Muscle layer of colon (tissue), 2 donors: ENCODE measurements at regions not wholly inside any gene's neighbourhood (a gene's known extent, or its start where the extent isn't known, plus 50 kb on each side); places are given as distances from the start of the nearest gene placed in this dataset.

ENCODE experiments used
- H3K27ac ChIP-seq: one replicate; pipeline ENCODE4 v1.7.0; 2013; ENCODE audit warnings: low read depth, mild to moderate bottlenecking, low read length, moderate library complexity
- H3K27me3 ChIP-seq, 2 donors: one replicate each; pipeline ENCODE4 v1.7.0; 2013; ENCODE audit warnings: low read length in 2 of 2, mild to moderate bottlenecking in 2 of 2; ENCODE audit not compliant: insufficient read depth in 2 of 2, control insufficient read depth in 1 of 2
- H3K36me3 ChIP-seq: one replicate; pipeline ENCODE4 v1.7.0; 2013; ENCODE audit warnings: mild to moderate bottlenecking, low read length; ENCODE audit not compliant: insufficient read depth
- H3K4me1 ChIP-seq: one replicate; pipeline ENCODE4 v1.7.0; 2013; ENCODE audit warnings: mild to moderate bottlenecking, low read length; ENCODE audit not compliant: insufficient read depth
- H3K4me3 ChIP-seq, 2 donors: one replicate each; pipeline ENCODE4 v1.7.0; 2013; ENCODE audit warnings: low read length in 2 of 2, low read depth in 1 of 2, mild to moderate bottlenecking in 1 of 2, moderate library complexity in 1 of 2
- H3K9ac ChIP-seq: one replicate; pipeline ENCODE4 v1.7.0; 2013; ENCODE audit warnings: low read length
- H3K9me3 ChIP-seq: one replicate; pipeline ENCODE4 v1.7.0; 2013; ENCODE audit warnings: mild to moderate bottlenecking, low read length
- donor health status: abdominal sarcoma.
- donor health status: Adenocarcinoma of cecum.

DNA sequence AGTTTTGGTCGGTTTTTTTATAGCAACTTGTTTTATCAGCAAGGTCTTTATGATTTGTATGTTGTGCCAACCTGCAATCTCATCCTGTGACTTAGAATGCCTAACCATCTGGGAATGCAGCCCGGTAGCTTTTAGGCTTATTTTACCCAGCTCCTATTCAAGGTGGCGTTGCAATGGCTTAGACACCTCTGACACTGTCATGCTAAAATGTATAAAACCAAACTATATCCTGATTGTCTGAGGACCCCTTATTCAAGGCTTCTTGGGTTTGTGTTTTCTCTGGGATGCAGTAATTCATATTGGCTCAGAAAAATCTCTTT, 209.0 kb upstream of the ALCAM start:
- no peak overlapping the region for H3K4me3 ChIP-seq
- H3K27me3 ChIP-seq = no peaks in the 10 kb centered on the region
- H3K4me1 ChIP-seq = no peaks in the 10 kb centered on the region
- H3K36me3 ChIP-seq = no peaks in the 10 kb centered on the region
- H3K9me3 ChIP-seq = no peaks in the 10 kb centered on the region
- H3K9ac ChIP-seq = no peak overlapping the region
- H3K27ac ChIP-seq = no peak overlapping the region

GRCh38 chr3:105158286-105158685, 208.4 kb upstream of the ALCAM start:
- no peak overlapping the region for H3K9ac ChIP-seq
- no peaks in the 10 kb centered on the region for H3K9me3 ChIP-seq
- H3K27me3 ChIP-seq = no peaks in the 10 kb centered on the region
- H3K4me3 ChIP-seq = no peak overlapping the region
- no peaks in the 10 kb centered on the region for H3K36me3 ChIP-seq
- H3K27ac ChIP-seq = no peak overlapping the region
- H3K4me1 ChIP-seq = no peaks in the 10 kb centered on the region

DNA sequence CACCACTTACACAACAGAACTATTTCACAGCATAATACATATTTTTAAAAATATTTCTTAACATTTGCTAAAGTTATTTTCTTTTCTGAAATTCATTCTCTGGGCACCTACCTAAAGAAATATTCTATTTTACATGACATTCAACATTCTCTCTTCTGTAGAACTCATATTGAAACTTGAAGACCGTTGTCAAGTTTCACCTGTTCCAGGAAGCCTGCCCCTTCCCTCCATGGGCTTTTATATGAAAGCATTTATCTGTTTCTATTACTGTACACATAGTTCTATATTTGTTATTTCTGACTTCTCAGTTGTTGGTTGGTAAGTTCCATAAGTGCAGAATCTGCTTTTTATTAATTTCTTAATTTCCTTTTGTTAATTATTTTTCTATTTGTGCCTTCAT, 204.3 kb upstream of the ALCAM start:
- no peaks in the 10 kb centered on the region for H3K27me3 ChIP-seq
- no peaks in the 10 kb centered on the region for H3K4me1 ChIP-seq
- H3K27ac ChIP-seq = no peak overlapping the region
- no peak overlapping the region for H3K4me3 ChIP-seq
- H3K9ac ChIP-seq = no peak overlapping the region
- H3K36me3 ChIP-seq = no peaks in the 10 kb centered on the region
- H3K9me3 ChIP-seq = no peaks in the 10 kb centered on the region

GRCh38 chr3:105166893-105167292, 199.8 kb upstream of the ALCAM start:
- no peak overlapping the region for H3K9ac ChIP-seq
- H3K36me3 ChIP-seq = no peaks in the 10 kb centered on the region
- no peaks in the 10 kb centered on the region for H3K9me3 ChIP-seq
- H3K27me3 ChIP-seq = no peaks in the 10 kb centered on the region
- no peaks in the 10 kb centered on the region for H3K4me1 ChIP-seq
- H3K27ac ChIP-seq = no peak overlapping the region
- no peak overlapping the region for H3K4me3 ChIP-seq

GRCh38 chr3:105170423-105170822, 196.3 kb upstream of the ALCAM start:
- Histone ChIP-seq H3K4me1 (no peaks in the 10 kb centered on the region), H3K27ac (no peak overlapping the region), H3K27me3 (no peaks in the 10 kb centered on the region), H3K36me3 (no peaks in the 10 kb centered on the region), H3K9me3 (no peaks in the 10 kb centered on the region), H3K9ac (no peak overlapping the region), H3K4me3 (no peak overlapping the region)

DNA sequence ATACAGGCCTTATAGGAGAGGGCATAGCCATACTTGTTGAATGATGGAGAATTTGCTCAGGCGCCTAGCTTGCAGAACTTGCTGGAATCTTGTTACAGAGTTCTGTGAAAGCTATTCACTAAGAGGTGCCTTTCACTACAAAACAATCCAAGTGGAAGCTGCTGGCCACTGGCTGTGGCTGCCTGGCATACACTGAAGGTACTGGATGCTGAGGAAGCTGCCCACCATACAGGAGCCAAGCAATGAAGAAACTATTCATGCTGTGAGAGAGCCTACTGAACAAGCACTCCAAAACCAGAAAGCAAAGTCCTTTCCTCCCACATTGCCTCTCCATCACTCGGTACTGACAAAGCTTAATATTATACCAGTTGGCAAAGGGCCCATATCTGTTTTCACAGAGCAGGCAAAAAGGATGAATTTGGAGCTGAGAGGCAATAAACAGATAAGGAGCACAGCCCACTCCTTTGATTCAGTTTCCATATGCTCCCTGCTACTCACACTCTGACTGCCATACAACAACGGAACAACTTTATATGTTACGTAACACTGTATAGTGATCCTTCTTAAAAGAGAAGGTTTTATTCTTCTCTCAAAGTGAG, 192.6 kb upstream of the ALCAM start:
- H3K36me3 ChIP-seq = no peaks in the 10 kb centered on the region
- H3K4me1 ChIP-seq = no peaks in the 10 kb centered on the region
- no peak overlapping the region for H3K4me3 ChIP-seq
- no peaks in the 10 kb centered on the region for H3K27me3 ChIP-seq
- no peak overlapping the region for H3K9ac ChIP-seq
- H3K9me3 ChIP-seq = no peaks in the 10 kb centered on the region
- no peak overlapping the region for H3K27ac ChIP-seq

- Histone ChIP-seq H3K27me3 (no peaks in the 10 kb centered on the region), H3K36me3 (no peaks in the 10 kb centered on the region), H3K27ac (no peak overlapping the region), H3K4me1 (no peaks in the 10 kb centered on the region), H3K4me3 (no peak overlapping the region), H3K9me3 (no peaks in the 10 kb centered on the region), H3K9ac (no peak overlapping the region)
Observed at GRCh38 chr3:105177576-105177975, 189.1 kb upstream of the ALCAM start.

- Histone ChIP-seq H3K9ac (no peak overlapping the region), H3K36me3 (no peaks in the 10 kb centered on the region)
Observed at GRCh38 chr3:105187344-105187743, 179.4 kb upstream of the ALCAM start.

GRCh38 chr3:105195260-105195659, 171.4 kb upstream of the ALCAM start:
- H3K27me3 ChIP-seq = no peaks in the 10 kb centered on the region
- no peak overlapping the region for H3K4me3 ChIP-seq
- no peak overlapping the region for H3K9ac ChIP-seq
- H3K27ac ChIP-seq = no peak overlapping the region
- H3K9me3 ChIP-seq = no peaks in the 10 kb centered on the region
- H3K4me1 ChIP-seq = no peaks in the 10 kb centered on the region
- no peaks in the 10 kb centered on the region for H3K36me3 ChIP-seq

More at GRCh38 chr3:105187344-105187743, 179.4 kb upstream of the ALCAM start:
- Histone ChIP-seq H3K4me1 (no peaks in the 10 kb centered on the region), H3K9me3 (no peaks in the 10 kb centered on the region), H3K4me3 (no peak overlapping the region), H3K27me3 (no peaks in the 10 kb centered on the region), H3K27ac (no peak overlapping the region)

GRCh38 chr3:105197863-105198262, 168.8 kb upstream of the ALCAM start:
- Histone ChIP-seq H3K9ac (no peak overlapping the region), H3K4me1 (no peaks in the 10 kb centered on the region), H3K9me3 (no peaks in the 10 kb centered on the region), H3K27me3 (no peaks in the 10 kb centered on the region), H3K36me3 (no peaks in the 10 kb centered on the region), H3K4me3 (no peak overlapping the region), H3K27ac (no peak overlapping the region)

DNA sequence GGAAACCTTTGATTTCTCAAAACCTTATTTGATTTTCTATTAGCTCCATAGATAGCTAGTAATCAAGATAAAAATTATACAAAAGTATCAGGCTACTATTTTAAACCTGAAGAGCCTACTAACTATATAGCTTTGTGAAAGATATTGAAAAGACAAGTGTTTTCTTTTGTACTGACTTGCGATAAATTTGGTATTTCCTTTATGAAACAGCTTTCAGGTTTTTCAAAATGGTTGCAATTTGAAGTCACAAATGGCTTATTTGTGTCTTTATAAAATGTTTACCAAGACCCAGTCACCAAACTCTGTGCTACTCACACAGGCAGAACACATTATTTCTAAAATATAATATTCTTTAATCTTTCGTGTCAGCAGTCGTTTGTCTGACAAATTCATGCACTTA, 167.5 kb upstream of the ALCAM start:
- no peak overlapping the region for H3K9ac ChIP-seq
- no peaks in the 10 kb centered on the region for H3K36me3 ChIP-seq
- H3K9me3 ChIP-seq = no peaks in the 10 kb centered on the region
- H3K4me1 ChIP-seq = no peaks in the 10 kb centered on the region
- H3K27ac ChIP-seq = no peak overlapping the region
- H3K4me3 ChIP-seq = no peak overlapping the region
- no peaks in the 10 kb centered on the region for H3K27me3 ChIP-seq

GRCh38 chr3:105210141-105210540, 156.6 kb upstream of the ALCAM start:
- no peaks in the 10 kb centered on the region for H3K36me3 ChIP-seq
- H3K27me3 ChIP-seq = no peaks in the 10 kb centered on the region
- no peak overlapping the region for H3K4me3 ChIP-seq
- no peaks in the 10 kb centered on the region for H3K9me3 ChIP-seq
- H3K27ac ChIP-seq = no peak overlapping the region
- no peak overlapping the region for H3K9ac ChIP-seq
- H3K4me1 ChIP-seq = no peaks in the 10 kb centered on the region
